ENCODE measurements at regions not wholly inside any gene's neighbourhood (a gene's known extent, or its start where the extent isn't known, plus 50 kb on each side); places are given as distances from the start of the nearest gene placed in this dataset.

- no peak for TF ChIP-seq CTCF (IDR thresholded peaks at IDR 0.05 in 2 of 3, conservative IDR thresholded peaks at IDR 0.05 in 1 of 3; ENCODE audit: borderline replicate concordance in 1 of 3, insufficient read depth in 1 of 3, low read depth in 2 of 3, low read length in 2 of 3)
- no peak for TF ChIP-seq SIN3A (IDR thresholded peaks at IDR 0.05; ENCODE audit: low read depth)
- no peak for TF ChIP-seq RAD21 (IDR thresholded peaks at IDR 0.05; ENCODE audit: low read depth)
- TF ChIP-seq POLR2A (IDR thresholded peaks at IDR 0.05; ENCODE audit: borderline replicate concordance, extremely low read depth, insufficient read depth, insufficient read length), result no peak
- no peak for TF ChIP-seq EZH2phosphoT487 (IDR thresholded peaks at IDR 0.05; ENCODE audit: borderline replicate concordance)
- TF ChIP-seq EZH2 (IDR thresholded peaks at IDR 0.05), result no peak
- TF ChIP-seq POLR2AphosphoS5 (IDR thresholded peaks at IDR 0.05; ENCODE audit: low read depth, low read length), result no peak
Measured at GRCh38 chr13:44732503-44733098, 156.5 kb upstream of the TSC22D1 start.

All from HCT116 (cell line).